Brain microvascular endothelial cell (primary cell): ENCODE measurements at regions not wholly inside any gene's neighbourhood (a gene's known extent, or its start where the extent isn't known, plus 50 kb on each side); places are given as distances from the start of the nearest gene placed in this dataset.

Source experiments
- DNase-seq: peaks from one replicate; pipeline ENCODE4 v3.0.0-alpha.2; 2020
- H3K27ac ChIP-seq: fragments of 250-450 bp; sonication (Bioruptor Pico); 2 replicates; pipeline ENCODE4 v1.5.1; 2020; ENCODE audit warnings: mild to moderate bottlenecking, moderate library complexity
- H3K27me3 ChIP-seq: fragments of 250-450 bp; sonication (Bioruptor Pico); replicated peaks from 2 replicates; pipeline ENCODE4 v1.5.1; 2020; ENCODE audit warnings: mild to moderate bottlenecking
- H3K36me3 ChIP-seq: fragments of 250-450 bp; sonication (Bioruptor Pico); replicated peaks from 2 replicates; pipeline ENCODE4 v1.5.1; 2020; ENCODE audit warnings: mild to moderate bottlenecking
- H3K4me3 ChIP-seq: 2 replicates; pipeline ENCODE4 v1.5.1; 2011; ENCODE audit warnings: low read depth, mild to moderate bottlenecking, control low read depth, low read length, moderate library complexity
- in situ Hi-C: cut with HindIII; loops from 2 replicates; pipeline ENCODE4 v1.10.0; 2017; ENCODE audit warnings: low sequenced_read_pairs, low pct_ligation_motif_present
- TF ChIP-seq, protein P1 (sequence below): IDR thresholded peaks from 2 replicates; pipeline ENCODE4 v1.5.1; 2011; ENCODE audit warnings: low read depth, mild to moderate bottlenecking, moderate library complexity, low read length, control low read depth, inconsistent platforms; ENCODE audit errors: missing control alignments

DNA sequence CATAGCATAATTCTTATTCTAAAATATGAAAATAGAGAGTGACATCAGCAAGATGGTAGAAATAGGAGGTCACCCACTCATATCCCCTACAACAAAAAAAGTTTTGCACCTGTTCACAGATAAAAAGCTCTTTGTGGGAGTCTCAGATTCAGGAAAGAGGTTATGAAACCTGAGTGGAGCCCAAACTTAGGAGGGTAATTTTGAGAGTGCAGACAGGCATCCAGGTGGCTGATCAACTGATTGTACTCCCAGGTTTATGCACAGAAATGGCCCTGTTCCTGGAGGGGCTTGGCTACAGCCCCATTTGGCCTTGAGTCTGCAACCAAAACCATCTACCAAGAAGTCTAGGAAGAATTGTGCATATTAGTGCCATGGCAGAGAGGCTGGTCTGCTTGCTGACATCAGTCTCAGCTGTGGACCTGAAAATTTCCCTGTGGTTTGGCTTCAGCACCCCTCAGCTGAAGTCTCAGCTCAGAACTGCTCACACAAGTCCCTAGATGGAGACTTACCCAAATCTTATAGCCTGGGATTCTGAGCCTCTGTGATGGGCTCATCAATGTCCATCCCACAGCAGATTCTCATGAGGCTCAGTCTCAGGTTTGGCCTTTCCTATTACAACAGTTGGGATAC, 291.6 kb downstream of the IL20RB start:
- no peaks in the 10 kb centered on the region for H3K36me3 ChIP-seq
- no peak for DNase-seq
- in situ Hi-C loops: no loop called here
- TF ChIP-seq, protein P1, sequence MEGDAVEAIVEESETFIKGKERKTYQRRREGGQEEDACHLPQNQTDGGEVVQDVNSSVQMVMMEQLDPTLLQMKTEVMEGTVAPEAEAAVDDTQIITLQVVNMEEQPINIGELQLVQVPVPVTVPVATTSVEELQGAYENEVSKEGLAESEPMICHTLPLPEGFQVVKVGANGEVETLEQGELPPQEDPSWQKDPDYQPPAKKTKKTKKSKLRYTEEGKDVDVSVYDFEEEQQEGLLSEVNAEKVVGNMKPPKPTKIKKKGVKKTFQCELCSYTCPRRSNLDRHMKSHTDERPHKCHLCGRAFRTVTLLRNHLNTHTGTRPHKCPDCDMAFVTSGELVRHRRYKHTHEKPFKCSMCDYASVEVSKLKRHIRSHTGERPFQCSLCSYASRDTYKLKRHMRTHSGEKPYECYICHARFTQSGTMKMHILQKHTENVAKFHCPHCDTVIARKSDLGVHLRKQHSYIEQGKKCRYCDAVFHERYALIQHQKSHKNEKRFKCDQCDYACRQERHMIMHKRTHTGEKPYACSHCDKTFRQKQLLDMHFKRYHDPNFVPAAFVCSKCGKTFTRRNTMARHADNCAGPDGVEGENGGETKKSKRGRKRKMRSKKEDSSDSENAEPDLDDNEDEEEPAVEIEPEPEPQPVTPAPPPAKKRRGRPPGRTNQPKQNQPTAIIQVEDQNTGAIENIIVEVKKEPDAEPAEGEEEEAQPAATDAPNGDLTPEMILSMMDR: no peak
- no peak overlapping the region for H3K4me3 ChIP-seq
- H3K27ac ChIP-seq: no peak overlapping the region
- H3K27me3 ChIP-seq: no peaks in the 10 kb centered on the region

- in situ Hi-C loops: no loop called here
- no peak for DNase-seq
Observed at GRCh38 chr3:137259089-137259488, 301.3 kb downstream of the IL20RB start.

GRCh38 chr3:137259701-137260100, 301.9 kb downstream of the IL20RB start:
- H3K27ac ChIP-seq: no peak overlapping the region
- TF ChIP-seq, protein P1: no peak
- no peaks in the 10 kb centered on the region for H3K27me3 ChIP-seq
- DNase-seq: no peak
- in situ Hi-C loops: no loop called here
- no peaks in the 10 kb centered on the region for H3K36me3 ChIP-seq
- no peak overlapping the region for H3K4me3 ChIP-seq

More at GRCh38 chr3:137259089-137259488, 301.3 kb downstream of the IL20RB start:
- H3K36me3 ChIP-seq: no peaks in the 10 kb centered on the region
- H3K27me3 ChIP-seq: no peaks in the 10 kb centered on the region
- no peak overlapping the region for H3K4me3 ChIP-seq
- no peak overlapping the region for H3K27ac ChIP-seq
- TF ChIP-seq, protein P1: no peak

GRCh38 chr3:137264071-137264820, 306.5 kb downstream of the IL20RB start:
- Histone ChIP-seq H3K27ac (no peak overlapping the region), H3K36me3 (no peaks in the 10 kb centered on the region), H3K27me3 (no peaks in the 10 kb centered on the region), H3K4me3 (no peak overlapping the region)
- DNase-seq: no peak
- in situ Hi-C loops: no loop called here
- TF ChIP-seq, protein P1: no peak

DNA sequence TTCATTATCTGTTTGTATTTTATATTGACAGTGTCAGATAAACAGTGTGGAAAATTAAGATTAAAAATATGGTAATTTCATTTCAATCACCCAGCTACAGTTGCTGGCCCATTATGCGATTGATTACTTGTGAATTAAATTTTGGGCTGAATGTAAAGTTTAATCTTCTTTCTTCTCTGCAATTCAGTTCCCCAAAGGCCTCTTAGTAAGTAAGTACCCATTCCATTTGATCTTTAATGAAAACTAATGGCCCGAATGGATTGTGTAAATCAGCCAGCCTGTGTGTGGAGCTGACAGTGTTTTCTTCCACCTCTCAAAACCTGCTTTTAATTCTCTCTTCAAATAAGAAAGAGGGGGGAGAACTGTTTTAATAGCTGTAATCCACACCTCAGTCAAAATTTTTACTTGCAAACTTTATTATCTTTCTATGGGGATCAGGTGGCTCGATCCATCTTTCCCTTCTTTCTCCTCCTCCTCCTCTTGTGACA, 307.1 kb downstream of the IL20RB start:
- Histone ChIP-seq H3K4me3 (no peak overlapping the region), H3K27me3 (no peaks in the 10 kb centered on the region), H3K27ac (no peak overlapping the region), H3K36me3 (no peaks in the 10 kb centered on the region)
- TF ChIP-seq, protein P1: no peak
- in situ Hi-C loops: no loop called here
- no peak for DNase-seq
